PFSK-1 (cell line): ENCODE measurements at regions not wholly inside any gene's neighbourhood (a gene's known extent, or its start where the extent isn't known, plus 50 kb on each side); places are given as distances from the start of the nearest gene placed in this dataset.

Experiments used
- TAF1 ChIP-seq: IDR thresholded peaks from 2 replicates; pipeline ENCODE4 v1.6.1; 2012; ENCODE audit warnings: low read length, control low read depth, borderline replicate concordance; ENCODE audit not compliant: insufficient read depth
- TF ChIP-seq, protein P1 (sequence below), 2 experiments: IDR thresholded peaks; 2 replicates each; pipeline versions ENCODE4 v1.6.1 to v1.8.0; 2011 to 2012; ENCODE audit warnings: low read depth in 2 of 2, low read length in 2 of 2, control low read depth in 1 of 2, inconsistent platforms in 1 of 2, mild to moderate bottlenecking in 1 of 2, moderate library complexity in 1 of 2; ENCODE audit not compliant: insufficient read depth in 1 of 2

DNA sequence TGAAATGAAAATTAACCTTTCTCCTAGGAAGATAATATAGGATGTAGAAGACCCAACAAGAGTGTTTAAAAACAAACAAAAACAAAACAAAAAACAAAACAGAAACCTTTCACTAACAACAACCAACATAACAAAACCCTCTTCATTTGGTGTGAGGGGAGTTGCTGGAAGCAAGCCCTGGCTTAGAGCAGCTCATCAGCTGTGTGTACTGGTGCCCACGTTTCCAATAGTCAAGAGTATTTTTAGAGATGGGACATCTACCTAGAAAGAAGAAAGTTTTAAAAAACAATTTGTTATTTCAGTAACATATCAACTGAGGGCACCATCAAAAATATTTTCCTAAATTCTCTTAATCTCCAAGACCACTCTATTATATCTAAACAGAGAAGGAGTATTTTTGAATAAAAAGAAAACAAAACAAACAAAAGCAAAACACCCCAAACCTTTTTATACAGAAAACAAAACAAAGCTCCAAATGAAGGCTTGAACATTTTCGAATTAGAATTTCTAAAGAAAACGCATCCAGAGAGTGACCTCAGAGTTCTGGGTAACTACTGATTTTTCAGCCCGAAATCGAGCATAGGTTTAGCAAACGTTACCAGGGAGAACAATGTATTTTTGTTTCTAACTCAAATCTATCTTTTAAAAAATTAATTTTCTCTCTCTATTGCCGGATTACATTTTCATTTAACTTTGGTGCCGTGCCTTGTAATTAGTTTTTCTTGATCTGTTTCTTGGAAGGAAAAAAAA is 134.6 kb downstream of the INSIG2 start:
- TF ChIP-seq, protein P1, sequence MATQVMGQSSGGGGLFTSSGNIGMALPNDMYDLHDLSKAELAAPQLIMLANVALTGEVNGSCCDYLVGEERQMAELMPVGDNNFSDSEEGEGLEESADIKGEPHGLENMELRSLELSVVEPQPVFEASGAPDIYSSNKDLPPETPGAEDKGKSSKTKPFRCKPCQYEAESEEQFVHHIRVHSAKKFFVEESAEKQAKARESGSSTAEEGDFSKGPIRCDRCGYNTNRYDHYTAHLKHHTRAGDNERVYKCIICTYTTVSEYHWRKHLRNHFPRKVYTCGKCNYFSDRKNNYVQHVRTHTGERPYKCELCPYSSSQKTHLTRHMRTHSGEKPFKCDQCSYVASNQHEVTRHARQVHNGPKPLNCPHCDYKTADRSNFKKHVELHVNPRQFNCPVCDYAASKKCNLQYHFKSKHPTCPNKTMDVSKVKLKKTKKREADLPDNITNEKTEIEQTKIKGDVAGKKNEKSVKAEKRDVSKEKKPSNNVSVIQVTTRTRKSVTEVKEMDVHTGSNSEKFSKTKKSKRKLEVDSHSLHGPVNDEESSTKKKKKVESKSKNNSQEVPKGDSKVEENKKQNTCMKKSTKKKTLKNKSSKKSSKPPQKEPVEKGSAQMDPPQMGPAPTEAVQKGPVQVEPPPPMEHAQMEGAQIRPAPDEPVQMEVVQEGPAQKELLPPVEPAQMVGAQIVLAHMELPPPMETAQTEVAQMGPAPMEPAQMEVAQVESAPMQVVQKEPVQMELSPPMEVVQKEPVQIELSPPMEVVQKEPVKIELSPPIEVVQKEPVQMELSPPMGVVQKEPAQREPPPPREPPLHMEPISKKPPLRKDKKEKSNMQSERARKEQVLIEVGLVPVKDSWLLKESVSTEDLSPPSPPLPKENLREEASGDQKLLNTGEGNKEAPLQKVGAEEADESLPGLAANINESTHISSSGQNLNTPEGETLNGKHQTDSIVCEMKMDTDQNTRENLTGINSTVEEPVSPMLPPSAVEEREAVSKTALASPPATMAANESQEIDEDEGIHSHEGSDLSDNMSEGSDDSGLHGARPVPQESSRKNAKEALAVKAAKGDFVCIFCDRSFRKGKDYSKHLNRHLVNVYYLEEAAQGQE (IDR thresholded peaks at IDR 0.05; ENCODE audit: insufficient read depth in 1 of 2, low read depth in 2 of 2, low read length in 2 of 2), result no peak
- no peak for TF ChIP-seq TAF1
